ENCODE measurements at regions not wholly inside any gene's neighbourhood (a gene's known extent, or its start where the extent isn't known, plus 50 kb on each side); places are given as distances from the start of the nearest gene placed in this dataset.
"Not testable (repeated sequence)": the region's sequence is repeated elsewhere in the genome, so short reads cannot be mapped to it uniquely, and the experiment has no call there.

DNA sequence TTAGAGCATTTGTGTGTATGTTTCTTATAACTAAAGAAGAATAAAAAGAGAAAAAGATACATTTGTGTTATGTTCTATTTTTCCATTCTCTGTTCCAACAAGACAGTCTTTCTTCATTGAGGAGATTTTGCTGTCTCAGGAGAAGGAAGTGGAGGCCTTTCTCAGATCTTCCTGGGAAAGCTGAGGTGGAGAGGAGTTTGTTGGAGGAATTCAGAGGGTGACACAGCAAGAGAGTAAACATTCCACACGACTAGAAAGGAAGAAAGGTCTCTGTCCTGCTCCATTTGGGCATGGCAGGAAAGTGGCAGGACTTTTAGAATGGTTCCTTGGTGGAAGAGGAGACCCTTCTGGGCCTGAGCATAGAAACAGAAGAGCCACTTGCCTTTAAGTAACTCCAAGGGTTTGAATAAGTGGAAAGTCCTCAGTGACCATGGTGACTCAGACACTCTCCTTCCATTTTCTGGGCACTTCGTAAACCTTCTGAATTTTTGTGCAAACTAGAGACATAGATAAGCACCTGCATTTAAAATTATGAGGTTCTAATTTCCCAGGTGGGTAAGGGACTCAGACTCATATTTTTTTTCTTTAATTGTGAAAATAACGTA lies 52.3 kb upstream of the COL5A2 start:
- Mint-ChIP-seq H3K9me3 (no peaks in the 10 kb centered on the region), H3K4me1 (ENCODE audit: low read depth) (no peaks in the 10 kb centered on the region), H3K27ac (no peak overlapping the region), H3K4me3 (no peak overlapping the region), H3K27me3 (no peaks in the 10 kb centered on the region), H3K36me3 (ENCODE audit: low read depth) (no peaks in the 10 kb centered on the region)
- intact Hi-C loops (cut with micrococcal nuclease) = no loop called here

DNA sequence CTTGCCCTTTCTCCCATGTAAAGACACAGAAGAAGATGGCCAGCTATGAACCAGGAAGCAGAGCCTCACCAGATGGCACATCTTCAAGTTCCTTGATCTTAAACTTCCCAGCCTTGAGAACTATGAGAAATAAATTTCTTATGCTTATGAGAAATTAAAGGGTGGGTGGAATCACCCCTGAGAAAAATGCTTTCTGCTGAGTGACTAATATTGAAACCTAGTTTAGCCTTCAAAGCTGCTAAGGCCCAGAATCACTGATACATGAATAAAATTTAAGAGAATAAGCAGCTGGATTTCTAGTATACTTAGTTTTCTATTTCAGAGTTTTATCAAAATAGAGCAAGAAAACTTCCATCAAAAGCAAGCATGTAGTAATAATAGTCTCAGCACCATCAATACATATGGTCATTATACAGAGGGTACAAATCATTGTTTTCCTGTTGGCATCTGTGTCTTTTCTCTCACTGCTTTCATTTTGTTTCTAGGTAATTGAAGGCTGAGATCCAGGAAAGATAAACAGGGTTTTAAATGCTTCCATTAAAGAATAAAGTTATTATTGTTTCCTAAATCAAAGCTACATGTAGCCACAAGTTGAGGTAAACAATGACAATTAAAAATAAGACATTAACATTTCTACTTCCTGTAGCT lies 53.3 kb upstream of the COL5A2 start:
- no peaks in the 10 kb centered on the region for H3K4me1 Mint-ChIP-seq (ENCODE audit: low read depth)
- H3K27me3 Mint-ChIP-seq = no peaks in the 10 kb centered on the region
- H3K9me3 Mint-ChIP-seq = no peaks in the 10 kb centered on the region
- intact Hi-C loops (cut with micrococcal nuclease) = no loop called here
- H3K27ac Mint-ChIP-seq = no peak overlapping the region
- H3K36me3 Mint-ChIP-seq (ENCODE audit: low read depth) = no peaks in the 10 kb centered on the region
- no peak overlapping the region for H3K4me3 Mint-ChIP-seq

DNA sequence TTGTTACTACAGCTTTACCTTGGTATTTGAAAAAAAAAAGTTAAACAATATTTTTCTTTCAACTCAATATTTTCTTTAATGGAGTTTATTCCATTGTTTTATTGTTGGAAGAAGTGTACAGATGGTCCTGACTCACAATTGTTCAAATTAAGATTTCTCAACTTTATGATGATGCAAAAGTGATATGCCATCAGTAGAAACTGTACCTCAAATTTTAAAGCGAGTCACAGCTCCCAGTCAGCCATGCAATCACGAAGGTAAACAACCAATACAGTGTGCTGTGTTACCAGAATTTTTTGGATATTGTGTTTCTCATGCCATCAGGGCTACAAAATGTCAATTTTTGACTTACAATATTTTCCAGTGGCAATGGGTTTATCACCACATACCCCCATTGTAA lies 54.0 kb upstream of the COL5A2 start:
- Mint-ChIP-seq H3K4me3 (no peak overlapping the region), H3K27ac (no peak overlapping the region), H3K9me3 (no peaks in the 10 kb centered on the region), H3K4me1 (ENCODE audit: low read depth) (no peaks in the 10 kb centered on the region), H3K36me3 (ENCODE audit: low read depth) (no peaks in the 10 kb centered on the region), H3K27me3 (no peaks in the 10 kb centered on the region)
- intact Hi-C loops (cut with micrococcal nuclease) = no loop called here

DNA sequence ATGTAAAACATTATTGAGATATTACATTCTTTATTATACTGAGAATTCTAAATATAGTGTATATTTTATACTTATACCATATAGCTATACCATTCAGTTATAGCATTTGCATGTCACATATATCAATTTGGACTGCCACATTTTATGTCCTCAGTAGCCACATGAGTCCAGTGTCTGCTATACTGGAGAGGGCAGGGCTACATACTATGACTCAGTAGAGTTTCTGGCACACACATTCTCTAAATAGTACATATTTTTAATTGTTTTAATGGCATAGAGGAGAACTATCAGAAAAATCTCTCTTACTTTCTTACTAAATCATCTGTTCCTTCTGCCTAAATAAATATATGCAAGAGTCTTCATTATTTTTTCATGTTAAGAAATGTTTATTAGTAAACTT lies 55.4 kb upstream of the COL5A2 start:
- no peaks in the 10 kb centered on the region for H3K4me1 Mint-ChIP-seq (ENCODE audit: low read depth)
- H3K4me3 Mint-ChIP-seq = no peak overlapping the region
- no peaks in the 10 kb centered on the region for H3K27me3 Mint-ChIP-seq
- intact Hi-C loops (cut with micrococcal nuclease) = no loop called here
- no peaks in the 10 kb centered on the region for H3K36me3 Mint-ChIP-seq (ENCODE audit: low read depth)
- no peaks in the 10 kb centered on the region for H3K9me3 Mint-ChIP-seq
- no peak overlapping the region for H3K27ac Mint-ChIP-seq

DNA sequence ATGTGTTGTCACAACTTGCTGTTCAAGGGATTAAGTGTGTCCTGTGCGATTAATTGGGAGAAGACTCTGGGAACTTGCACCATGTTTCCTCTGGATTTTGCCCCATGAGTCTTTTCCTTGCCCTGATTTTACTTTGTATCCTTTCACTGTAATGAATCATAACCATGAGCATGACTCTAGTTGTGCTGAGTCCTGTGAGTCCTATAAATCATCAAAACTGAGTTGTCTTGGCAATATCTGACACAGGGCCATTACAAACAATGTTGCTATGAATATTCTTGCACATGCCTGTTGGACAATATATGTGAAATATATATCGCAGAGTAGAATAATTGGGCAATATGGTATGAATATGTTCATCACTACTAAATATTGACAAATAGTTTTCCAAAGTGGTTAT lies 56.5 kb upstream of the COL5A2 start:
- Mint-ChIP-seq H3K9me3 (no peaks in the 10 kb centered on the region), H3K4me3 (no peak overlapping the region), H3K27me3 (no peaks in the 10 kb centered on the region), H3K4me1 (ENCODE audit: low read depth) (no peaks in the 10 kb centered on the region), H3K36me3 (ENCODE audit: low read depth) (no peaks in the 10 kb centered on the region), H3K27ac (no peak overlapping the region)
- intact Hi-C loops (cut with micrococcal nuclease) = no loop called here

DNA sequence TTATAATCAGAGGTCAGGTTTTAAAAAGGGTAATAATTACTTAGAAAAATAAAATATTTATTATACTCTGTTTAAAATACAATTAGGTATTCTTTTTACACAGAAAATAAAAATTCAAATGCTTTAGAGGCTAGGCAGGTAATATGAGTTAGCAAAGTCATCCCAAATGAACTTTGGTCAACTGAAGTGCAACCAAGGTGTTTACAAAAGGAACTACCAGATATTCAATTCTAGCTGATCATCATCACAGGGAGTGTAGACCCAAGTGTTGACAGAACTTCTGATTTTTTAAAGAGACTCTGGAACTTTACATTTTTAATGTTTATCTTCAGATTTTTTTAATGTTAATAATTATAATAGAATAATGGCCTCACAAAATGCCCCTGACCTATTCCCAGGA lies 59.3 kb upstream of the COL5A2 start:
- H3K27me3 Mint-ChIP-seq = no peaks in the 10 kb centered on the region
- intact Hi-C loops (cut with micrococcal nuclease) = no loop called here
- no peak overlapping the region for H3K27ac Mint-ChIP-seq
- H3K36me3 Mint-ChIP-seq (ENCODE audit: low read depth) = no peaks in the 10 kb centered on the region
- H3K4me3 Mint-ChIP-seq = no peak overlapping the region
- H3K4me1 Mint-ChIP-seq (ENCODE audit: low read depth) = no peaks in the 10 kb centered on the region
- H3K9me3 Mint-ChIP-seq = peaks cover 11% of the 10 kb centered on the region

DNA sequence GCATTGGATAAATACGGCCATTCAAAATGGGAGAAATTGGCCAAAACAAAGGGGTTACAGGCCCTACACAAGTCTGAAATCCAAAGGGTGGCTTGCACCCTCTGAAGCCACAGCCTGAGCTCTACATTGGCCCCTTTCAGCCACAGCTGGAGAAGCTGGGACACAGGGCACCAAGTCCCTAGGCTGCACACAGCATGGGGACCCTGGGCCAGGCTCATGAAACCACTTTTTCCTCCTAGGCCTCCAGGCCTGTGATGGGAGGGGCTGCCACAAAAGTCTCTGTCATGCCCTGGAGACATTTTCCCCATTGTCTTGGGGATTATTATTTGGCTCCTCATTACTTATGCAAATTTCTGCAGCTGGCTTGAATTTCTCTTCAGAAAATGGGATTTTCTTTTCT lies 64.3 kb upstream of the COL5A2 start:
- peaks cover 11% of the 10 kb centered on the region for H3K9me3 Mint-ChIP-seq
- intact Hi-C loops (cut with micrococcal nuclease); H3K27me3 Mint-ChIP-seq; H3K4me3 Mint-ChIP-seq; H3K4me1 Mint-ChIP-seq (ENCODE audit: low read depth); H3K36me3 Mint-ChIP-seq (ENCODE audit: low read depth); H3K27ac Mint-ChIP-seq: not testable (repeated sequence)

DNA sequence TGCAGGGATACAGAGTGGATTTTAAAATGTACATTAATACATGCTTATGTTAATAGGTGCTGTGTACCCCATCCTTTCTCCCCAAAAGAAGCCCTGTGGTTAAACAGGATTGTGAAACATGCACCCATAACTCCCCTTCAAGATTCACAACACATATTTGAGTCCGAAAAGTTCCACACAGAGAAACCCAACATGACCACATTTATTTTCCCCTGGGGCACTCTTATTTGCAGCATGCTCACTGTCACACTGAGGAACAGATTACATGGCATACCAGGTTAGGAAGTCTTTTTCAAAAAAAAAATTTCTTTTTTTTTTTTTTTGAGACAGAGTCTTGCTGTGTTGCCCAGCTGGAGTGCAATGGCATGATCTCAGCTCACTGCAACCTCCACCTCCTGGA lies 67.7 kb upstream of the COL5A2 start:
- no peaks in the 10 kb centered on the region for H3K36me3 Mint-ChIP-seq (ENCODE audit: low read depth)
- H3K27me3 Mint-ChIP-seq = no peaks in the 10 kb centered on the region
- intact Hi-C loops (cut with micrococcal nuclease) = no loop called here
- peaks cover 11% of the 10 kb centered on the region for H3K9me3 Mint-ChIP-seq
- no peak overlapping the region for H3K27ac Mint-ChIP-seq
- no peak overlapping the region for H3K4me3 Mint-ChIP-seq
- no peaks in the 10 kb centered on the region for H3K4me1 Mint-ChIP-seq (ENCODE audit: low read depth)

DNA sequence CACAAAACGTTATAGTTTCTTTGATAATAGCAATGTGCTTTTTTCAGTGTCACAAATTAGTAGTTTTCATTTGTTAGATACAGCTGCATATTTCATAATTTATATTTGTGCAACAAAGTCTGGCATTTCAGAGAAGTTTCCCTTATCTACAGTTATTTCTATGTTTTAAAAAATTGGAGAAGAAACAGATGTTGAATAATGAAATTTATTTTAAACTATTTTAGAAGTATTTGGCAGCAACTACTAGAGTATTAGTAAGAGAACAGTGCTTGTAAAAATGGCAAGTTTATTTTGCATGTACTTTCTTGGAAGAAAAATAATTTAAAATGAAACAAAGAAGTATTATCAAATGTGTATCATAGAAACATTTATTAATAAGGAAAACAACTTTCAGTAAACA lies 68.6 kb upstream of the COL5A2 start:
- H3K9me3 Mint-ChIP-seq = peaks cover 3% of the 10 kb centered on the region
- no peak overlapping the region for H3K4me3 Mint-ChIP-seq
- intact Hi-C loops (cut with micrococcal nuclease) = no loop called here
- no peaks in the 10 kb centered on the region for H3K27me3 Mint-ChIP-seq
- H3K4me1 Mint-ChIP-seq (ENCODE audit: low read depth) = no peaks in the 10 kb centered on the region
- H3K27ac Mint-ChIP-seq = no peak overlapping the region
- H3K36me3 Mint-ChIP-seq (ENCODE audit: low read depth) = no peaks in the 10 kb centered on the region

DNA sequence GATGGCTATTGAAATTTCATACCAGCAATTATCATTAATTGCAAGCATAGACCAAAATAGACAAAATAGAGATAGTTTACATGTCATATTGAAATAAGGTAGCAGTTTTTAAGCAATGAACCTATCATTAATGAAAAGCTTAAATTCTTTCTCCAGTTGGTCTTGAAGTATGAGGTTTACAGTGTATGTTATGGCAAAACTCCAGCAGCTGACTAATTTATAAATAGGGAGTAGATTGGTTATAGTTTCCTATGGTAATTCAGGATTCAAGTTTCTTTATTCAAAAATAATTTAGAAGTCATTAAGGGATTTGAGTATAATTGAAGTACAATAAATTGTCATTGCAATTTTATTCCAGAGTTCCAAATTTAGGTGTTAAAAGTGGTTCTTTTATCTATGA lies 69.6 kb upstream of the COL5A2 start:
- Mint-ChIP-seq H3K27me3 (no peaks in the 10 kb centered on the region), H3K4me3 (no peak overlapping the region), H3K4me1 (ENCODE audit: low read depth) (no peaks in the 10 kb centered on the region), H3K36me3 (ENCODE audit: low read depth) (no peaks in the 10 kb centered on the region), H3K9me3 (no peaks in the 10 kb centered on the region), H3K27ac (no peak overlapping the region)
- intact Hi-C loops (cut with micrococcal nuclease) = no loop called here

DNA sequence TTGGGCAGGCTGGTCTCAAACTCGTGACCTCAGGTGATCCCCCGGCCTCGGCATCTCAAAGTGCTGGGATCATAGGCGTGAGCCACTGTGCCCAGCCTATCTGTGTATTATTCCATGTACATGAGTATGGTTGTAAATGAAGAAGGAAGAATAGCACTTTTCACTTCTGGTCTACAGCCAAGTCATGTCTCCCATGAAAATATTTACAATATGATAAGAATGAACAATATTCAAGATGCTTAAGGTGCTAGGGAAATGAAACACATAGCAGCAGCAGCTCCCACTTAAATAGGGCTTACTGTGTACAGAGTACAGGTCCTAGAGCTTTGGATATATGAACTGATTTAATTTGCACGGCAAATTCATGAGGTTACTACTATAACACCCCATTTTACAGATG lies 70.3 kb upstream of the COL5A2 start:
- Mint-ChIP-seq H3K4me1 (ENCODE audit: low read depth) (no peaks in the 10 kb centered on the region), H3K36me3 (ENCODE audit: low read depth) (no peaks in the 10 kb centered on the region), H3K27me3 (no peaks in the 10 kb centered on the region), H3K9me3 (no peaks in the 10 kb centered on the region), H3K27ac (no peak overlapping the region), H3K4me3 (no peak overlapping the region)
- intact Hi-C loops (cut with micrococcal nuclease) = no loop called here

DNA sequence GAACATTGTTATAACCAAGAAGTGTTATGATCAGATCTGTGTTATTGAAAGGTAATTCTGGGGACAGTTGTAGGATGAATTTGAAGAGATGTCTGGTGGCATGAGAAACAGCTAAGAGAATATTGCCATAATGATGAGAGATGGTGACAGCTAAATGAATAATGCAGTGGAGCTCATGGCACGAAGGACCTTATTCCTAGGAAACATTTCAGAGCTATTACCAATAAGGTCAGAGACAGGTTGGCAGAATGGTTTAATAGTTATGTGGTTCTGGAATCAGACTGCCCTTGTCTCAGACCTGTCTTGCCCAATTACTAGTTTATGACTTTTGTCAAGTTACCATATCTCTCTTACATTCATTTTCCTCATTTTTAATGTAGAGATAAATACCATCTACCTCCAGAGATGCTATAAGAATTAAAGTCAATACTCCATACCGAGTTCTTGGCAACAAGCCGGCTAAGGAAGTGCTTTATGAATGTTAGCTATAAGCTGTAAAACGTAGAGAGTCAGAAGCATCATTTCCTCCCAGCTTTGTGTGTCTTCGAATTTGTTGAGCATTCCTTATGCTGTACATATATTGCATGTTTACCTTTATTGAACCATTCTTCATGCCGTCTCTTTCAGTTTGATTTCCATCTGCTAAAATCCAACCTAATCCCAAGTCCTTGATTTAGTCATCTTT lies 73.6 kb upstream of the COL5A2 start:
- H3K4me1 Mint-ChIP-seq (ENCODE audit: low read depth) = no peaks in the 10 kb centered on the region
- H3K27me3 Mint-ChIP-seq = no peaks in the 10 kb centered on the region
- no peaks in the 10 kb centered on the region for H3K9me3 Mint-ChIP-seq
- intact Hi-C loops (cut with micrococcal nuclease) = no loop called here
- no peak overlapping the region for H3K4me3 Mint-ChIP-seq
- no peaks in the 10 kb centered on the region for H3K36me3 Mint-ChIP-seq (ENCODE audit: low read depth)
- no peak overlapping the region for H3K27ac Mint-ChIP-seq

DNA sequence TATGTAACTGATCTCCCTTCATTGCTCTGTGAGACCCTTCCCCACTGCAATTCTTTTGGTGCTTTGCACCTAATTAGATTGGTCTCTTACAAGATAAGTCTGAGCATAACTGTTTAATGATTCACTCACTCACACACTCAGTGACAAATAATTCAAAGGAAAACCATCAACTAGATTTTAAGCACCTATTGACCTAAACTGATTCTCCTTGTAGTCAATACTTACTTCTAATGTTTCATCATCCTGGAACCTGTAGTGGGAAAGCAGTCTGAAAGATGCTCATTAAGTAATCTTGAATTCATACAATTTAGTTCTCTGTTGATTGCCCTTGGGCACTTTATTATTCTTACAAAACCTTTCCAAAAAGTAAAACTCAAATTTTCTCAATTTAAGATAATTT lies 74.3 kb upstream of the COL5A2 start:
- intact Hi-C loops (cut with micrococcal nuclease) = no loop called here
- Mint-ChIP-seq H3K36me3 (ENCODE audit: low read depth) (no peaks in the 10 kb centered on the region), H3K4me1 (ENCODE audit: low read depth) (no peaks in the 10 kb centered on the region), H3K27me3 (no peaks in the 10 kb centered on the region), H3K27ac (no peak overlapping the region), H3K4me3 (no peak overlapping the region), H3K9me3 (no peaks in the 10 kb centered on the region)

DNA sequence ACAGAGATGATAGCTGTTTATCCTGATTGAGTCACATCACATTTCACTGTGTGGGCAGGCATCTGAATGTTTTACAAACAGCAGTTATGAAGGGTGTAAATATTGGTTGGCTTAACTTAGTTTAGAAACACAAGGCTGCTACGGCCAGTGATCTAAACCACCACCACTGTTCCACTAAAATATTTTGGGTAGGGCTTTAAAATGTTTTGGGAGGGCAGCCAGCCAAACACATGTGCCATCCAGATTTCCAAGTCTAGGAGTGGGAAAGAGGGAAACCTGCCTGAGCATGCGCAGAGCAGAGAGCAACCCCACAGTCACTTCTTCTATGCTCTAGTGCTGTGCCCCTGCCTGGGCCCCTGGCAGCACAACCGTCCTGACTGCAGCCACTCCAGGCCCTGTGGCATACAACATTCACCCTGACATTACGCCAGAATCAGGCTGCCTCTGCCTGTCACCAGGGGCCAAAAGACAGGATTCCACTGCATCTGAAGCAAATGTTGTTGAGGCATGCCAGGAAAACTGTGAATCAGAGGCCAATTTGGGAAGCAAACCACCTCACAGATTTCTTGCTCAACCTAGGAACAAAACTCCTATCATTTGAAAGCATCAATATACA lies 74.8 kb upstream of the COL5A2 start:
- H3K36me3 Mint-ChIP-seq (ENCODE audit: low read depth) = no peaks in the 10 kb centered on the region
- H3K9me3 Mint-ChIP-seq = no peaks in the 10 kb centered on the region
- intact Hi-C loops (cut with micrococcal nuclease) = no loop called here
- no peaks in the 10 kb centered on the region for H3K4me1 Mint-ChIP-seq (ENCODE audit: low read depth)
- no peak overlapping the region for H3K4me3 Mint-ChIP-seq
- H3K27me3 Mint-ChIP-seq = no peaks in the 10 kb centered on the region
- no peak overlapping the region for H3K27ac Mint-ChIP-seq
